BJ (cell line): ENCODE measurements at regions not wholly inside any gene's neighbourhood (a gene's known extent, or its start where the extent isn't known, plus 50 kb on each side); places are given as distances from the start of the nearest gene placed in this dataset.

Experiments used
- CTCF ChIA-PET: fragments of 350-600 bp; formaldehyde crosslinking; extraction: SDS; loops from one replicate; lab custom pipeline; 2021; ENCODE audit warnings: antibody characterized with exemption, inconsistent platforms; lab: Yijun Ruan, JAX
- POLR2A ChIA-PET: fragments of 300-600 bp; sonication (Branson Sonifier 250); formaldehyde crosslinking; extraction: SDS; loops from one replicate; lab custom pipeline; 2021; ENCODE audit warnings: antibody characterized with exemption; lab: Charles Lee
- DNase-seq: peaks from one replicate; pipeline ENCODE4 v3.0.0-alpha.2; 2011; ENCODE audit warnings: low read depth
- H3K27me3 ChIP-seq: 2 replicates; pipeline ENCODE4 v1.6.0; 2011; ENCODE audit warnings: low read length; ENCODE audit not compliant: control insufficient read depth, insufficient read depth
- H3K36me3 ChIP-seq: 2 replicates; pipeline ENCODE4 v1.5.1; 2011; ENCODE audit warnings: low read length; ENCODE audit not compliant: control insufficient read depth, insufficient read depth
- H3K4me3 ChIP-seq: 2 replicates; pipeline ENCODE4 v1.5.1; 2011; ENCODE audit warnings: low read depth, mild to moderate bottlenecking, control low read depth, low read length
- TF ChIP-seq, protein P1 (sequence below): IDR thresholded peaks from 2 replicates; pipeline ENCODE4 v1.5.1; 2011; ENCODE audit warnings: low read depth, mild to moderate bottlenecking, control low read depth, inconsistent platforms, low read length, moderate library complexity; ENCODE audit not compliant: insufficient read depth

DNA sequence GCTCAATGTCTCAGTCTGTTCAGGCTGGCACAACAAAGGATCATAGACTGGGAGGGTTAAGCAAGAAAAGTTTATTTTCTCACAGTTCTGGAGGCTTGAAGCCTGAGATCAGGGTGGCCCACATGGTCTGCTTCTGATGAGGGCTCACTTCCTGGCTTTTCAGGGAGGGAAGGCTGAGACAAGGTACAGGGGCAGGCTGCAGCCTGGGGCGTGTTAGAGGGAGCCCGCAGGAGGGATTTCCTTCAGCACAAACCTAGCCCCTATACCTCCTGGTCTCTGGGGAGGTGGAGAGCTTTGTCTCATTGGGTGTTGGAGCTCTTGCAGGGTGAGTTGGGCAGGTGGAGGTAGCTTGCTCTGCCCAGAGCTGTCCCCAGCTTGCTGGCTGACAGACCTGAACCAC, 81.1 kb upstream of the GPR6 start:
- ChIA-PET POLR2A (interaction anchor here (0.6 kb wide), 1 partner anchor 11 kb away, joined by 5 read pairs; no protein-coding TSS in a partner anchor), CTCF (interaction anchor here (0.6 kb wide), 1 partner anchor 1641 kb away, joined by 3 read pairs; no protein-coding TSS in a partner anchor)
- no peaks in the 10 kb centered on the region; the same call in 1 of the 2 replicates for H3K36me3 ChIP-seq
- peaks cover 3% of the 10 kb centered on the region; the same call in 1 of the 2 replicates for H3K27me3 ChIP-seq
- no peak overlapping the region for H3K4me3 ChIP-seq
- DNase-seq, result no peak
- TF ChIP-seq, protein P1, sequence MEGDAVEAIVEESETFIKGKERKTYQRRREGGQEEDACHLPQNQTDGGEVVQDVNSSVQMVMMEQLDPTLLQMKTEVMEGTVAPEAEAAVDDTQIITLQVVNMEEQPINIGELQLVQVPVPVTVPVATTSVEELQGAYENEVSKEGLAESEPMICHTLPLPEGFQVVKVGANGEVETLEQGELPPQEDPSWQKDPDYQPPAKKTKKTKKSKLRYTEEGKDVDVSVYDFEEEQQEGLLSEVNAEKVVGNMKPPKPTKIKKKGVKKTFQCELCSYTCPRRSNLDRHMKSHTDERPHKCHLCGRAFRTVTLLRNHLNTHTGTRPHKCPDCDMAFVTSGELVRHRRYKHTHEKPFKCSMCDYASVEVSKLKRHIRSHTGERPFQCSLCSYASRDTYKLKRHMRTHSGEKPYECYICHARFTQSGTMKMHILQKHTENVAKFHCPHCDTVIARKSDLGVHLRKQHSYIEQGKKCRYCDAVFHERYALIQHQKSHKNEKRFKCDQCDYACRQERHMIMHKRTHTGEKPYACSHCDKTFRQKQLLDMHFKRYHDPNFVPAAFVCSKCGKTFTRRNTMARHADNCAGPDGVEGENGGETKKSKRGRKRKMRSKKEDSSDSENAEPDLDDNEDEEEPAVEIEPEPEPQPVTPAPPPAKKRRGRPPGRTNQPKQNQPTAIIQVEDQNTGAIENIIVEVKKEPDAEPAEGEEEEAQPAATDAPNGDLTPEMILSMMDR, result no peak

DNA sequence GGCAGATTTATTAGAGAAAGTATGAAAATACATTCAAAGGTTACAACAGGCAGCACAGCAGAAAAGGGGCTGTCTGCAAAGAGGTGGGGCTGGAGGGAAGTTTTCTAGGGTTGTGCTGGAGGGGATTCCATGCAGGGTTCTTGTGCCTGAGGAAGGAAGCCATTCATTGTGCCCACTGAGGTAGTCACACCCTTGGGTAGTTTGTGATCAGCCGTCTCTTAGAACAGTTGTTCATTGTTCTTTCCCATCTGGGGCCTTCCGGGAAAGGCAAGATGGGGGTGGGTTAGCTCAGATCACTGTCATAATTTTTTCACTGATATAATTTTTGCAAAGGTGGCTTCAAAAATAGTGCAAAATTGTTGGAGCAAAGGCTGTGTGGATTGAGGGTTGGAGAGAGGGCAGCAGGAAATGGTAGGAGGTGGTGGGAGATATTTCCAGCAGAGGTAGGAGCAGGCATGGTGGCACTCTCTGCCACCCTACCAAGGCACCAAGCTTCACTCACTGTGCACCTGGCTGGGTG, 80.5 kb upstream of the GPR6 start:
- TF ChIP-seq, protein P1, result no peak
- Histone ChIP-seq H3K36me3 (no peaks in the 10 kb centered on the region; the same call in 1 of the 2 replicates), H3K27me3 (peaks cover 5% of the 10 kb centered on the region), H3K4me3 (no peak overlapping the region)
- POLR2A ChIA-PET, result no interaction called here
- CTCF ChIA-PET, result no interaction called here
- DNase-seq, result no peak

DNA sequence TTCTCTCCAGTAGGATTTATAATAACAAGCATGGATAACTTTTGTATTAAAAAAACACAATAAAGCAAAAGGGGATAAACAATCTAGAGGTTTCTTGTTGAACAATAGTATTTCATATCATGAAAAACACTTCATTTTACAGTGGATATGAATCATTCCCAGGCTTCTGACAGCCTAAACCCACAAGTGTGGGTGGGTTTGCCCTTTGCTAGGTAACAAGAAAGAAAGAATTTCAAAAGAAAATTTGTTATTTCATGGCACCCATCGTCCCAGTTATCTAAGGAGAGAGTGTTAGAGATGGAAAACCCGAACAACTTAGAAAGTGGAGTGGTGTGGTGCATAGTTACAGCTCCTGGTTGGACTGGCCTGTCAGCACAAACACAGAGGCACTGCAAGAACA, 76.1 kb upstream of the GPR6 start:
- TF ChIP-seq, protein P1, result no peak
- no peak overlapping the region for H3K4me3 ChIP-seq
- no peak for DNase-seq
- ChIA-PET CTCF (no interaction called here), POLR2A (no interaction called here)
- peaks cover 4% of the 10 kb centered on the region for H3K27me3 ChIP-seq
- H3K36me3 ChIP-seq, result no peaks in the 10 kb centered on the region

DNA sequence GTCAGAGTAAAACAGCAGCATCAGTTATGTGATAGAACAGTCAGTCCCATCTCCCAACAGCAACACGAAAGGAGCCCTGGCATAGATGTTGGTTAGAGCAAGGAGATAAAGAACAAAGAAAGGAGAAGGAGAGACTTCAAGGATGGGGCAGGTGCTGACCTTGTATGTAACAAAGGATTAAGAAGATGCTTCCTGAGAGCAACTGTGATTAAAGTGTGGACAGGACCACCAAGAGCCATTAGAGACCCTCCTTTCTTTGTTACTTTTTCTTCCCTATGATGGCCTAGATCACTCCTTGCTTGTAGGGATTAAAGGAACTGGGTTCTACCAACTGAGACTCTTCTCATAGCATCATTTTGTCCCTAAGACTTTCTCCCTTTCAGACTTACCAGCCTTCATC, 75.2 kb upstream of the GPR6 start:
- no peak for DNase-seq
- ChIA-PET CTCF (no interaction called here), POLR2A (no interaction called here)
- TF ChIP-seq, protein P1, result no peak
- no peak overlapping the region for H3K4me3 ChIP-seq
- peaks cover 2% of the 10 kb centered on the region for H3K27me3 ChIP-seq
- no peaks in the 10 kb centered on the region for H3K36me3 ChIP-seq

DNA sequence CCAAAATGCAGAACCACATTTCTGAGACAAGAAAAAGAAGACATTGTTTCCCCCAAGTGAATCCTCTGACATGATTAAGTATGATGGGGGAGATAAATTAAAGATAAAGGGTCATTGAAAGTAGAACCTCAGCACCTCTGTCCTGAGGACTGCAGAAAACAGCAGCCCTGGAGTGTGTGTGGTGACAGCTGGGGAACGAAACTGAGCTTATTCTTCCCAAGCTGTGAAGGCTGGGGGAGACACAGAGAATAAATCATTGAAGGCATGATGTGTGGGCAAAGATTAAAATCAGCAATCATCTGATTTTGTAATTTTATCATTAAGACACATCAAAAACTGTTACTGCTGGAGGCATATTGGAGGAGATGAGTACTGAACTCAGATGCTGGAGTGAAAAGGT, 67.5 kb upstream of the GPR6 start:
- H3K36me3 ChIP-seq, result no peaks in the 10 kb centered on the region
- no peak for DNase-seq
- H3K4me3 ChIP-seq, result no peak overlapping the region
- CTCF ChIA-PET, result no interaction called here
- POLR2A ChIA-PET, result no interaction called here
- TF ChIP-seq, protein P1, result no peak
- peaks cover 2% of the 10 kb centered on the region for H3K27me3 ChIP-seq
